ENCODE measurements at regions not wholly inside any gene's neighbourhood (a gene's known extent, or its start where the extent isn't known, plus 50 kb on each side); places are given as distances from the start of the nearest gene placed in this dataset.

- TF ChIP-seq CBX8 (IDR thresholded peaks at IDR 0.05; ENCODE audit: borderline replicate concordance, low read depth, low read length), result no peak
- TF ChIP-seq RFX5 (IDR thresholded peaks at IDR 0.05; ENCODE audit: borderline replicate concordance, low read depth, low read length), result no peak
- TF ChIP-seq SIRT6 (IDR thresholded peaks at IDR 0.05; ENCODE audit: low read length), result no peak
These were observed 63.6 kb upstream of the PWP1 start (continued) for GRCh38 chr12:107622001-107622400.

All from H1 (cell line).